K562 (cell line): ENCODE measurements at regions not wholly inside any gene's neighbourhood (a gene's known extent, or its start where the extent isn't known, plus 50 kb on each side); places are given as distances from the start of the nearest gene placed in this dataset.

ENCODE experiments used
- ATAC-seq: fragments of 200-7000 bp; cut with Tn5 transposase; 3 replicates; pipeline ENCODE4 v1.9.1; 2020; ENCODE audit warnings: moderate library complexity
- BruUV-seq: library from RNA; stranded (reverse); fragments of 400-500 nt; replicated peaks from 2 replicates; lab custom pipeline; 2021; lab: Mats Ljungman, UMichigan
- CTCF ChIA-PET: fragments of 300-600 bp; formaldehyde crosslinking; extraction: SDS; loops from one replicate; lab custom pipeline; 2021; ENCODE audit warnings: low intra/inter-chr PET ratio; lab: Yijun Ruan, JAX
- POLR2A ChIA-PET: fragments of 300-600, 350-650 bp; sonication (Branson Sonifier 250); formaldehyde crosslinking; extraction: SDS; loops from one replicate; lab custom pipeline; 2021; ENCODE audit warnings: antibody characterized with exemption, inconsistent platforms; lab: Yijun Ruan, JAX
- DNase-seq, 4 experiments: peaks; one replicate each; pipeline versions ENCODE4 v3.0.0 to v3.0.0-alpha.2; 2011 to 2018; ENCODE audit warnings: low spot score in 3 of 4, mixed read lengths in 3 of 4; ENCODE audit errors: extremely low read depth in 1 of 4
- FAIRE-seq: peaks from 2 replicates; lab custom pipeline; 2011; peaks lifted over from hg19 to GRCh38; lab: Jason Lieb, UNC
- H2AFZ ChIP-seq: 2 replicates; pipeline ENCODE4 v1.6.0; 2011; ENCODE audit warnings: low read depth, low read length, control low read depth, inconsistent platforms
- H3K27ac ChIP-seq: fragments of 200-600 bp; 3 replicates; pipeline ENCODE4 v1.8.0; 2011; ENCODE audit warnings: low read depth, mild to moderate bottlenecking, control low read depth, inconsistent platforms, low read length, moderate library complexity, mixed read lengths; ENCODE audit errors: extremely low read depth
- H3K27me3 ChIP-seq, 2 experiments: fragments of 300-600 bp in 1 of 2; 2 replicates in 1 of 2; 3 replicates in 1 of 2; pipeline versions ENCODE4 v1.6.0 to v1.8.0; 2011; ENCODE audit warnings: inconsistent platforms in 2 of 2, low read length in 2 of 2, mild to moderate bottlenecking in 1 of 2, mixed read lengths in 1 of 2, moderate library complexity in 1 of 2; ENCODE audit not compliant: control insufficient read depth in 2 of 2, insufficient read depth in 2 of 2
- H3K36me3 ChIP-seq: fragments of 300-600 bp; 3 replicates; pipeline ENCODE4 v1.8.0; 2011; ENCODE audit warnings: mild to moderate bottlenecking, low read length, inconsistent platforms; ENCODE audit not compliant: control insufficient read depth, insufficient read depth
- H3K4me1 ChIP-seq, 2 experiments: fragments of 200-600 bp in 1 of 2; replicated peaks in 1 of 2; 2 replicates in 1 of 2; 3 replicates in 1 of 2; pipeline versions ENCODE4 v1.5.1 to v1.8.0; 2011; ENCODE audit warnings: inconsistent platforms in 2 of 2, low read length in 2 of 2, mild to moderate bottlenecking in 1 of 2, mixed read lengths in 1 of 2, moderate library complexity in 1 of 2; ENCODE audit not compliant: control insufficient read depth in 2 of 2, insufficient read depth in 2 of 2
- H3K4me2 ChIP-seq: 2 replicates; pipeline ENCODE4 v1.6.1; 2011; ENCODE audit warnings: low read length, control low read depth, inconsistent platforms, mixed read lengths; ENCODE audit not compliant: insufficient read depth
- H3K4me3 ChIP-seq: fragments of 200-600 bp; sonication (generic), shearing (Covaris generic); 2 replicates; pipeline ENCODE4 v1.5.1; 2016; ENCODE audit warnings: control low read depth, inconsistent platforms
- H3K79me2 ChIP-seq: fragments of 200-600 bp; 3 replicates; pipeline ENCODE4 v1.8.0; 2011; ENCODE audit warnings: low read length, inconsistent platforms; ENCODE audit not compliant: control insufficient read depth, insufficient read depth
- H3K9ac ChIP-seq, 2 experiments: 2 replicates each; pipeline versions ENCODE4 v1.6.0 to v1.6.1; 2011; ENCODE audit warnings: low read depth in 2 of 2, low read length in 2 of 2, control low read depth in 1 of 2, inconsistent platforms in 1 of 2, mild to moderate bottlenecking in 1 of 2, mixed read lengths in 1 of 2; ENCODE audit not compliant: insufficient read depth in 1 of 2
- H3K9me1 ChIP-seq: one replicate; pipeline ENCODE4 v1.6.0; 2011; ENCODE audit warnings: inconsistent platforms, mild to moderate bottlenecking, low read length, moderate library complexity; ENCODE audit not compliant: control insufficient read depth, insufficient read depth
- H3K9me3 ChIP-seq: replicated peaks from 2 replicates; pipeline ENCODE4 v1.5.1; 2011; ENCODE audit warnings: low read depth, low read length, inconsistent platforms; ENCODE audit not compliant: control insufficient read depth, insufficient read depth
- H4K20me1 ChIP-seq: replicated peaks from 2 replicates; pipeline ENCODE4 v1.6.1; 2011; ENCODE audit warnings: low read length, inconsistent platforms, mixed read lengths; ENCODE audit not compliant: control insufficient read depth, insufficient read depth
- ADNP ChIP-seq: fragments of 200-800 bp; sonication (Bioruptor generic); IDR thresholded peaks from 2 replicates; pipeline ENCODE4 v1.6.1; 2016; ENCODE audit warnings: missing genetic modification characterization, missing compliant biosample characterization
- BRD9 ChIP-seq: fragments of 450-650 bp; IDR thresholded peaks from 2 replicates; pipeline ENCODE4 v1.6.1; 2018; ENCODE audit warnings: low read depth; ENCODE audit not compliant: partially characterized antibody
- GABPB2 ChIP-seq: fragments of 250-450 bp; sonication (Bioruptor Pico); conservative IDR thresholded peaks from 2 replicates; pipeline ENCODE4 v1.5.1; 2021; ENCODE audit warnings: mild to moderate bottlenecking
- HDAC6 ChIP-seq: IDR thresholded peaks from 2 replicates; pipeline ENCODE4 v1.6.1; 2012; ENCODE audit warnings: low read depth, mild to moderate bottlenecking, control low read depth, inconsistent platforms, low read length, moderate library complexity
- HMG20B ChIP-seq: fragments of 250-450 bp; sonication (Bioruptor Pico); IDR thresholded peaks from 2 replicates; pipeline ENCODE4 v1.5.0; 2021; ENCODE audit warnings: mild to moderate bottlenecking
- ILK ChIP-seq: fragments of 450-650 bp; IDR thresholded peaks from 2 replicates; pipeline ENCODE4 v1.6.1; 2016; ENCODE audit warnings: missing genetic modification characterization, low read depth, mild to moderate bottlenecking, missing compliant biosample characterization, moderate library complexity, borderline replicate concordance
- LCOR ChIP-seq: sonication (generic); formaldehyde crosslinking; IDR thresholded peaks from 2 replicates; pipeline ENCODE4 v1.8.0; 2022; ENCODE audit warnings: mild to moderate bottlenecking, missing genetic modification reagents
- NFRKB ChIP-seq: fragments of 450-650 bp; IDR thresholded peaks from 2 replicates; pipeline ENCODE4 v1.6.1; 2016; ENCODE audit warnings: low read depth
- PHB ChIP-seq: fragments of 250-450 bp; sonication (Bioruptor Pico); IDR thresholded peaks from 2 replicates; pipeline ENCODE4 v1.5.0; 2021
- POLR2H ChIP-seq: IDR thresholded peaks from 2 replicates; pipeline ENCODE4 v1.6.1; 2016; ENCODE audit warnings: missing genetic modification characterization, low read depth, mild to moderate bottlenecking, control low read depth, missing compliant biosample characterization, moderate library complexity
- RB1 ChIP-seq: fragments of 450-650 bp; IDR thresholded peaks from 2 replicates; pipeline ENCODE4 v1.6.1; 2017; ENCODE audit warnings: low read depth, mild to moderate bottlenecking
- SIX5 ChIP-seq, 2 experiments: IDR thresholded peaks; 2 replicates each; pipeline ENCODE4 v1.6.1; 2011; ENCODE audit warnings: low read length in 2 of 2, borderline replicate concordance in 1 of 2, low read depth in 1 of 2, mild to moderate bottlenecking in 1 of 2, moderate library complexity in 1 of 2; ENCODE audit not compliant: insufficient read depth in 1 of 2
- SMARCA5 ChIP-seq: fragments of 450-650 bp; IDR thresholded peaks from 2 replicates; pipeline ENCODE4 v1.6.1; 2016
- TBL1XR1 ChIP-seq, 2 experiments: IDR thresholded peaks; 2 replicates each; pipeline ENCODE4 v1.6.1; 2012; ENCODE audit warnings: improper control_type of control experiment in 2 of 2, low read length in 2 of 2, mild to moderate bottlenecking in 1 of 2
- TCF3 ChIP-seq: sonication (generic); formaldehyde crosslinking; IDR thresholded peaks from 2 replicates; pipeline ENCODE4 v1.4.0; 2020; ENCODE audit warnings: mild to moderate bottlenecking, missing genetic modification reagents
- ZBED1 ChIP-seq: IDR thresholded peaks from 2 replicates; pipeline ENCODE4 v1.6.1; 2014
- ZC3H11A ChIP-seq: IDR thresholded peaks from 2 replicates; pipeline ENCODE4 v1.6.1; 2012; ENCODE audit warnings: low read depth, low read length, improper control_type of control experiment
- ZNF143 ChIP-seq: sonication (generic); formaldehyde crosslinking; IDR thresholded peaks from 2 replicates; pipeline ENCODE4 v1.9.0; 2022; ENCODE audit warnings: mild to moderate bottlenecking, missing genetic modification reagents
- ZNF347 ChIP-seq: fragments of 450-650 bp; formaldehyde crosslinking; IDR thresholded peaks from 2 replicates; pipeline ENCODE4 v1.4.0; 2020; ENCODE audit warnings: low read depth, mild to moderate bottlenecking, moderate library complexity
- WGBS: fragments of 100-300 bp; shearing (Covaris generic); methylation state at CpG from one replicate; pipeline ENCODE4 v1.1.6; 2016; ENCODE audit warnings: low coverage, mixed read lengths; ENCODE audit not compliant: insufficient coverage; ENCODE audit errors: missing lambda C conversion rate; 5-methylcytosine and 5-hydroxymethylcytosine counted together
- in situ Hi-C: fragments of 300-500 bp; cut with MboI; formaldehyde crosslinking; loops from 4 replicates; pipeline ENCODE4 v1.15.0; 2018; ENCODE audit warnings: inconsistent platforms, mixed read lengths
- intact Hi-C: fragments of 100-400 bp; cut with micrococcal nuclease; formaldehyde crosslinking; loops from 2 replicates; pipeline ENCODE4 v1.14.2; 2022

- no TSS peak for BruUV-seq
- no peak for ATAC-seq
- CTCF ChIA-PET: interaction anchor here (0.6 kb wide), 1 partner anchor 175 kb away, joined by 4 read pairs; no protein-coding TSS in a partner anchor
These were observed 140.4 kb downstream of the NFKBIZ start for GRCh38 chr3:101989578-101990200.

More at GRCh38 chr3:101989578-101990200, 140.4 kb downstream of the NFKBIZ start:
- Histone ChIP-seq H3K9ac (no peak overlapping the region), H2AFZ (no peak overlapping the region), H3K27ac (no peak overlapping the region), H3K4me1 (no peaks in the 10 kb centered on the region), H4K20me1 (no peaks in the 10 kb centered on the region), H3K9me1 (no peaks in the 10 kb centered on the region), H3K27me3 (no peaks in the 10 kb centered on the region), H3K79me2 (no peaks in the 10 kb centered on the region), H3K36me3 (no peaks in the 10 kb centered on the region), H3K4me3 (no peak overlapping the region), H3K4me2 (no peak overlapping the region), H3K9me3 (no peaks in the 10 kb centered on the region)
- DNase-seq: no peak
- in situ Hi-C loops: no loop called here
- FAIRE-seq: no peak
- POLR2A ChIA-PET: no interaction called here
- intact Hi-C loops: no loop called here
- TF ChIP-seq ADNP (tag): no peak
- no peak for TF ChIP-seq POLR2H
- no peak for TF ChIP-seq HMG20B (CRISPR knock-in tag)
- no peak for TF ChIP-seq SMARCA5
- TF ChIP-seq ZC3H11A: no peak
- no peak for TF ChIP-seq RB1
- no peak for TF ChIP-seq TCF3 (CRISPR knock-in tag)
- no peak for TF ChIP-seq ZBED1
- TF ChIP-seq ZNF347: no peak
- no peak for TF ChIP-seq ILK
- no peak for TF ChIP-seq ZNF143 (CRISPR knock-in tag)
- TF ChIP-seq SIX5 (IDR thresholded peaks at IDR 0.05; ENCODE audit: borderline replicate concordance in 1 of 2, insufficient read depth in 1 of 2, low read depth in 1 of 2, low read length in 2 of 2): no peak
- no peak for TF ChIP-seq HDAC6
- no peak for TF ChIP-seq GABPB2
- no peak for TF ChIP-seq PHB (CRISPR knock-in tag)
- TF ChIP-seq TBL1XR1 (IDR thresholded peaks at IDR 0.05; ENCODE audit: low read length in 2 of 2): no peak
- TF ChIP-seq LCOR (CRISPR knock-in tag): no peak
- no peak for TF ChIP-seq NFRKB
- no peak for TF ChIP-seq BRD9
- 0% methylated on average over 5 of the region's 5 CpGs for WGBS
